Liver (tissue), 8 donors: ENCODE measurements at regions not wholly inside any gene's neighbourhood (a gene's known extent, or its start where the extent isn't known, plus 50 kb on each side); places are given as distances from the start of the nearest gene placed in this dataset.

Experiments
- DNase-seq: peaks from one replicate; pipeline ENCODE4 v3.0.0-alpha.2; 2017; ENCODE audit warnings: low spot score
- H3K27ac ChIP-seq, 2 donors: one replicate each; pipeline ENCODE4 v1.7.0; 2013; ENCODE audit warnings: inconsistent platforms in 2 of 2, low read length in 2 of 2, control low read depth in 1 of 2, low read depth in 1 of 2, mild to moderate bottlenecking in 1 of 2
- H3K27me3 ChIP-seq, 4 donors: one replicate each; pipeline versions ENCODE4 v1.6.1 to v1.7.0; 2013; ENCODE audit warnings: low read length in 3 of 4, inconsistent platforms in 1 of 4, mild to moderate bottlenecking in 1 of 4, moderate library complexity in 1 of 4; ENCODE audit not compliant: control insufficient read depth in 4 of 4, insufficient read depth in 4 of 4
- H3K36me3 ChIP-seq, 4 donors: one replicate each; pipeline versions ENCODE4 v1.6.1 to v1.7.0; 2013; ENCODE audit warnings: low read length in 3 of 4, mild to moderate bottlenecking in 3 of 4, low read depth in 1 of 4, moderate library complexity in 1 of 4; ENCODE audit not compliant: control insufficient read depth in 4 of 4, insufficient read depth in 3 of 4
- H3K4me1 ChIP-seq, 4 donors: one replicate each; pipeline versions ENCODE4 v1.6.1 to v1.7.0; 2013; ENCODE audit warnings: low read length in 3 of 4, mild to moderate bottlenecking in 3 of 4, moderate library complexity in 1 of 4; ENCODE audit not compliant: control insufficient read depth in 4 of 4, insufficient read depth in 4 of 4
- H3K4me3 ChIP-seq, 3 donors: one replicate each; pipeline versions ENCODE4 v1.6.1 to v1.7.0; 2013; ENCODE audit warnings: low read length in 3 of 3, control low read depth in 1 of 3, low read depth in 1 of 3, mild to moderate bottlenecking in 1 of 3
- H3K9ac ChIP-seq, 2 donors: one replicate each; pipeline ENCODE4 v1.7.0; 2013; ENCODE audit warnings: low read length in 2 of 2, mild to moderate bottlenecking in 2 of 2, moderate library complexity in 2 of 2, control low read depth in 1 of 2, low read depth in 1 of 2
- H3K9me3 ChIP-seq, 4 donors: one replicate each; pipeline versions ENCODE4 v1.6.1 to v1.7.0; 2013; ENCODE audit warnings: low read length in 3 of 4; ENCODE audit not compliant: control insufficient read depth in 4 of 4
- EGR1 ChIP-seq, 2 donors: IDR thresholded peaks; 2 replicates each; pipeline ENCODE4 v1.6.1; 2016 to 2018; ENCODE audit warnings: antibody characterized with exemption in 2 of 2, low read depth in 2 of 2
- FOXA1 ChIP-seq: IDR thresholded peaks from 2 replicates; pipeline ENCODE4 v1.6.1; 2016; ENCODE audit warnings: antibody characterized with exemption
- FOXA2 ChIP-seq: IDR thresholded peaks from 2 replicates; pipeline ENCODE4 v1.6.1; 2016; ENCODE audit warnings: antibody characterized with exemption
- GABPA ChIP-seq, 2 donors: IDR thresholded peaks in 1 of 2; conservative IDR thresholded peaks in 1 of 2; 2 replicates each; pipeline ENCODE4 v1.6.1; 2016; ENCODE audit warnings: antibody characterized with exemption in 2 of 2, mild to moderate bottlenecking in 1 of 2, moderate library complexity in 1 of 2
- HNF4A ChIP-seq, 2 donors: conservative IDR thresholded peaks; 2 replicates each; pipeline ENCODE4 v1.6.1; 2016; ENCODE audit warnings: antibody characterized with exemption in 2 of 2, mild to moderate bottlenecking in 2 of 2
- HNF4G ChIP-seq: IDR thresholded peaks from 2 replicates; pipeline ENCODE4 v1.6.1; 2016; ENCODE audit warnings: antibody characterized with exemption
- JUND ChIP-seq, 2 donors: IDR thresholded peaks; 2 replicates each; pipeline ENCODE4 v1.6.1; 2016; ENCODE audit warnings: antibody characterized with exemption in 2 of 2
- MAX ChIP-seq: IDR thresholded peaks from 2 replicates; pipeline ENCODE4 v1.6.1; 2016; ENCODE audit warnings: antibody characterized with exemption
- NR2F2 ChIP-seq: IDR thresholded peaks from 2 replicates; pipeline ENCODE4 v1.6.1; 2016; ENCODE audit warnings: antibody characterized with exemption
- RAD21 ChIP-seq, 2 donors: IDR thresholded peaks; 2 replicates each; pipeline ENCODE4 v1.6.1; 2016; ENCODE audit warnings: antibody characterized with exemption in 2 of 2, mild to moderate bottlenecking in 2 of 2
- REST ChIP-seq: IDR thresholded peaks from 2 replicates; pipeline ENCODE4 v1.6.1; 2016; ENCODE audit warnings: antibody characterized with exemption, mild to moderate bottlenecking
- RXRA ChIP-seq, 2 donors: IDR thresholded peaks; 2 replicates each; pipeline ENCODE4 v1.6.1; 2017 to 2018; ENCODE audit warnings: antibody characterized with exemption in 2 of 2, mild to moderate bottlenecking in 1 of 2
- SP1 ChIP-seq: IDR thresholded peaks from 2 replicates; pipeline ENCODE4 v1.6.1; 2018; ENCODE audit warnings: antibody characterized with exemption, mild to moderate bottlenecking
- TAF1 ChIP-seq: conservative IDR thresholded peaks from 2 replicates; pipeline ENCODE4 v1.6.1; 2016; ENCODE audit warnings: antibody characterized with exemption, mild to moderate bottlenecking
- YY1 ChIP-seq: IDR thresholded peaks from 2 replicates; pipeline ENCODE4 v1.6.1; 2016; ENCODE audit warnings: antibody characterized with exemption, mild to moderate bottlenecking
- ZBTB33 ChIP-seq: IDR thresholded peaks from 2 replicates; pipeline ENCODE4 v1.6.1; 2016; ENCODE audit warnings: antibody characterized with exemption
- WGBS: extraction: QIAGEN DNeasy Blood & Tissue Kit; methylation state at CpG from one replicate; pipeline ENCODE4 v1.1.7; 2013; 5-methylcytosine and 5-hydroxymethylcytosine counted together
- TF ChIP-seq, protein P1 (sequence below): IDR thresholded peaks from 2 replicates; pipeline ENCODE4 v1.6.1; 2016; ENCODE audit warnings: antibody characterized with exemption
- TF ChIP-seq, protein P2 (sequence below): fragments of 150-350 bp; IDR thresholded peaks from 2 replicates; pipeline ENCODE4 v1.5.1; 2017; ENCODE audit warnings: improper control_type of control experiment, low read depth, low read length; ENCODE audit not compliant: missing input control
- donor health status: healthy.
- donor health status: healthy.
- donor health status: healthy.
- donor health status: healthy.
- donor health status: healthy.

DNA sequence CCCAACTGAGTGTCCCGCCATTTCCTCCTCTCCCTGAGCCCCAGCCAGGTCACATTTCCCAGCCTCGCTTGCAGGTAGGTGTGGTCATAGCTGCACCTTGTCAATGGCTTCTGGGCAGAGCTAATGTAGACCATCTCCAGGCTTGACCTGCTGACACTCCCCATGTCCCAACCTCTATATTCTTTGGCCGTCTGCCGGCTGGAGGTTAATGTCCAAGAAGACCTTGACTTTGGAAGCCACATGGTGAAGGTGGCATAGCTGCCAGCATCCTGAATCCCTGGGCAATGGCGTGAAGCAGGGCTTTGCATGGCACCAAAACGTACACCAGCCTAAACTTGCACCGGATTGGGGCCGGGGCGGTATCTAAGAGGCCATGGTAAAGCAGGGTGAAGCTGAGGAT, 88.3 kb downstream of the SPP2 start:
- TF ChIP-seq JUND (IDR thresholded peaks at IDR 0.05) (no peak), RXRA (IDR thresholded peaks at IDR 0.05) (peak; percentile 77 to 78)
- H3K4me3 ChIP-seq: no peak overlapping the region
- peaks cover 0 to 2% (median 0%) of the 10 kb centered on the region in 4 donors for H3K4me1 ChIP-seq
- no peaks in the 10 kb centered on the region for H3K36me3 ChIP-seq
- WGBS: 70% methylated on average over 9 of the region's 9 CpGs
- no peak overlapping the region for H3K9ac ChIP-seq
- DNase-seq: no peak
- no peak overlapping the region for H3K27ac ChIP-seq
- H3K27me3 ChIP-seq: no peaks in the 10 kb centered on the region
- no peaks in the 10 kb centered on the region for H3K9me3 ChIP-seq

GRCh38 chr2:234137400-234138014, 87.0 kb downstream of the SPP2 start:
- H3K9me3 ChIP-seq: no peaks in the 10 kb centered on the region
- WGBS: 92% methylated on average over 6 of the region's 6 CpGs

More at GRCh38 chr2:234137400-234138014, 87.0 kb downstream of the SPP2 start:
- no peak overlapping the region for H3K4me3 ChIP-seq
- TF ChIP-seq, protein P1, sequence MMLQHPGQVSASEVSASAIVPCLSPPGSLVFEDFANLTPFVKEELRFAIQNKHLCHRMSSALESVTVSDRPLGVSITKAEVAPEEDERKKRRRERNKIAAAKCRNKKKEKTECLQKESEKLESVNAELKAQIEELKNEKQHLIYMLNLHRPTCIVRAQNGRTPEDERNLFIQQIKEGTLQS: no peak
- TF ChIP-seq REST: no peak
- no peak for TF ChIP-seq EGR1 (IDR thresholded peaks at IDR 0.05; ENCODE audit: low read depth in 2 of 2)
- no peak for TF ChIP-seq GABPA (IDR thresholded peaks at IDR 0.05 in 1 of 2, conservative IDR thresholded peaks at IDR 0.05 in 1 of 2)
- no peak for TF ChIP-seq SP1
- TF ChIP-seq ZBTB33: no peak
- no peak for TF ChIP-seq FOXA2
- no peak for TF ChIP-seq HNF4G
- no peak for TF ChIP-seq RAD21 (IDR thresholded peaks at IDR 0.05)
- TF ChIP-seq HNF4A (conservative IDR thresholded peaks at IDR 0.05): no peak
- TF ChIP-seq RXRA (IDR thresholded peaks at IDR 0.05): no peak
- TF ChIP-seq, protein P2, sequence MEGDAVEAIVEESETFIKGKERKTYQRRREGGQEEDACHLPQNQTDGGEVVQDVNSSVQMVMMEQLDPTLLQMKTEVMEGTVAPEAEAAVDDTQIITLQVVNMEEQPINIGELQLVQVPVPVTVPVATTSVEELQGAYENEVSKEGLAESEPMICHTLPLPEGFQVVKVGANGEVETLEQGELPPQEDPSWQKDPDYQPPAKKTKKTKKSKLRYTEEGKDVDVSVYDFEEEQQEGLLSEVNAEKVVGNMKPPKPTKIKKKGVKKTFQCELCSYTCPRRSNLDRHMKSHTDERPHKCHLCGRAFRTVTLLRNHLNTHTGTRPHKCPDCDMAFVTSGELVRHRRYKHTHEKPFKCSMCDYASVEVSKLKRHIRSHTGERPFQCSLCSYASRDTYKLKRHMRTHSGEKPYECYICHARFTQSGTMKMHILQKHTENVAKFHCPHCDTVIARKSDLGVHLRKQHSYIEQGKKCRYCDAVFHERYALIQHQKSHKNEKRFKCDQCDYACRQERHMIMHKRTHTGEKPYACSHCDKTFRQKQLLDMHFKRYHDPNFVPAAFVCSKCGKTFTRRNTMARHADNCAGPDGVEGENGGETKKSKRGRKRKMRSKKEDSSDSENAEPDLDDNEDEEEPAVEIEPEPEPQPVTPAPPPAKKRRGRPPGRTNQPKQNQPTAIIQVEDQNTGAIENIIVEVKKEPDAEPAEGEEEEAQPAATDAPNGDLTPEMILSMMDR: no peak
- no peak for TF ChIP-seq MAX
- TF ChIP-seq TAF1: no peak
- TF ChIP-seq JUND (IDR thresholded peaks at IDR 0.05): no peak
- no peak for TF ChIP-seq NR2F2
- TF ChIP-seq FOXA1: no peak
- no peak for TF ChIP-seq YY1
- no peaks in the 10 kb centered on the region for H3K27me3 ChIP-seq
- H3K36me3 ChIP-seq: no peaks in the 10 kb centered on the region
- H3K9ac ChIP-seq: no peak overlapping the region
- peaks cover 0 to 2% (median 0%) of the 10 kb centered on the region in 4 donors for H3K4me1 ChIP-seq
- DNase-seq: no peak
- no peak overlapping the region for H3K27ac ChIP-seq
